Ishikawa (cell line): ENCODE measurements at regions not wholly inside any gene's neighbourhood (a gene's known extent, or its start where the extent isn't known, plus 50 kb on each side); places are given as distances from the start of the nearest gene placed in this dataset.

Experiments
- CEBPB ChIP-seq: IDR thresholded peaks from 2 replicates; pipeline ENCODE4 v1.6.1; 2012
- CREB1 ChIP-seq: IDR thresholded peaks from 2 replicates; pipeline ENCODE4 v1.6.1; 2012; ENCODE audit warnings: low read depth
- EGR1 ChIP-seq: IDR thresholded peaks from 2 replicates; pipeline ENCODE4 v1.6.1; 2012
- EP300 ChIP-seq: IDR thresholded peaks from 2 replicates; pipeline ENCODE4 v1.6.1; 2012; ENCODE audit warnings: borderline replicate concordance
- FOXM1 ChIP-seq: IDR thresholded peaks from 2 replicates; pipeline ENCODE4 v1.6.1; 2012; ENCODE audit warnings: low read depth, borderline replicate concordance
- MAX ChIP-seq: IDR thresholded peaks from 2 replicates; pipeline ENCODE4 v1.6.1; 2012
- NFIC ChIP-seq: IDR thresholded peaks from 2 replicates; pipeline ENCODE4 v1.6.1; 2012
- RAD21 ChIP-seq: IDR thresholded peaks from 2 replicates; pipeline ENCODE4 v1.6.1; 2012; ENCODE audit warnings: low read depth
- REST ChIP-seq: IDR thresholded peaks from 2 replicates; pipeline ENCODE4 v1.6.1; 2012; ENCODE audit warnings: low read depth, mild to moderate bottlenecking
- TAF1 ChIP-seq: IDR thresholded peaks from 2 replicates; pipeline ENCODE4 v1.6.1; 2012; ENCODE audit warnings: low read depth, mild to moderate bottlenecking
- TCF12 ChIP-seq: IDR thresholded peaks from 2 replicates; pipeline ENCODE4 v1.6.1; 2012; ENCODE audit warnings: low read depth
- TEAD4 ChIP-seq: IDR thresholded peaks from 2 replicates; pipeline ENCODE4 v1.6.1; 2012
- USF1 ChIP-seq: IDR thresholded peaks from 2 replicates; pipeline ENCODE4 v1.6.1; 2012
- YY1 ChIP-seq: IDR thresholded peaks from 2 replicates; pipeline ENCODE4 v1.6.1; 2012; ENCODE audit warnings: low read depth
- ZBTB7A ChIP-seq: IDR thresholded peaks from 2 replicates; pipeline ENCODE4 v1.6.1; 2012; ENCODE audit warnings: low read depth

GRCh38 chr14:48052973-48053372, 377.6 kb upstream of the MDGA2 start:
- TF ChIP-seq MAX (no peak), EP300 (no peak), YY1 (no peak), REST (no peak), TCF12 (no peak), NFIC (no peak), CREB1 (no peak), RAD21 (no peak), TAF1 (no peak), EGR1 (no peak), CEBPB (no peak), ZBTB7A (no peak), USF1 (no peak), TEAD4 (no peak), FOXM1 (no peak)

GRCh38 chr14:48035836-48036235, 360.4 kb upstream of the MDGA2 start:
- TF ChIP-seq NFIC, result no peak
- TF ChIP-seq TCF12, result no peak
- no peak for TF ChIP-seq TAF1
- no peak for TF ChIP-seq EP300

GRCh38 chr14:48027115-48027514, 351.7 kb upstream of the MDGA2 start:
- TF ChIP-seq FOXM1 (no peak), TEAD4 (no peak), TCF12 (no peak), EP300 (no peak), USF1 (no peak), RAD21 (no peak), ZBTB7A (no peak), REST (no peak), CEBPB (no peak), CREB1 (no peak), NFIC (no peak), YY1 (no peak), MAX (no peak), TAF1 (no peak), EGR1 (no peak)

GRCh38 chr14:48023881-48024280, 348.5 kb upstream of the MDGA2 start:
- TF ChIP-seq YY1, result no peak
- TF ChIP-seq RAD21, result no peak
- no peak for TF ChIP-seq TCF12
- TF ChIP-seq TEAD4, result no peak
- no peak for TF ChIP-seq FOXM1
- no peak for TF ChIP-seq CREB1
- no peak for TF ChIP-seq CEBPB

- TF ChIP-seq CEBPB, result no peak
- no peak for TF ChIP-seq TCF12
- no peak for TF ChIP-seq REST
- TF ChIP-seq CREB1, result no peak
- TF ChIP-seq YY1, result no peak
- TF ChIP-seq EGR1, result no peak
- TF ChIP-seq TEAD4, result no peak
- TF ChIP-seq NFIC, result no peak
- no peak for TF ChIP-seq USF1
- TF ChIP-seq TAF1, result no peak
- no peak for TF ChIP-seq FOXM1
- TF ChIP-seq MAX, result no peak
- TF ChIP-seq EP300, result no peak
- no peak for TF ChIP-seq RAD21
- no peak for TF ChIP-seq ZBTB7A
These were observed 333.2 kb upstream of the MDGA2 start for GRCh38 chr14:48008646-48009045.
